Medulla oblongata (tissue), 1 donor: ENCODE measurements at regions not wholly inside any gene's neighbourhood (a gene's known extent, or its start where the extent isn't known, plus 50 kb on each side); places are given as distances from the start of the nearest gene placed in this dataset.
"Not testable (repeated sequence)": the region's sequence is repeated elsewhere in the genome, so short reads cannot be mapped to it uniquely, and the experiment has no call there.

ENCODE experiments used
- DNase-seq: peaks from one replicate; pipeline ENCODE4 v3.0.0-alpha.2; 2015; ENCODE audit errors: extremely low spot score

DNA sequence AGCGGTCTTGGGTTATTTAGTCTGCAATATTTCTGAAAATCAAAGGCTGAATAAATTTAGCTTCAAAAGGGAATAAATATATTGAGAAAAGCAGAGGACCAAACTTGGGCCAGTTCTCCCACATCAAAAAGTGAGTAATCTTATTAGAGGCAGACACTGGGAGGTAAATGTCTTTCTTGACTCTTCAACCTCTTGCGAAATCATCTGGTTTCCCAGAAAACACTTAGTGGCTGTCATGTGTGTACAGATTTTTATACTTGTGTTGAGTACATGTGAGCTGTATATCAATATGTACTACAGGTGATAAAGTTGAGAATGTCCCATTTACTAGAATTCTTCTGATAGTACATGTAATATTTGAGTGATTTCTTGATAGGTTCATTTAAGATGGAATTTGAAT lies 454.9 kb downstream of the PRR16 start:
- DNase-seq = no peak

DNA sequence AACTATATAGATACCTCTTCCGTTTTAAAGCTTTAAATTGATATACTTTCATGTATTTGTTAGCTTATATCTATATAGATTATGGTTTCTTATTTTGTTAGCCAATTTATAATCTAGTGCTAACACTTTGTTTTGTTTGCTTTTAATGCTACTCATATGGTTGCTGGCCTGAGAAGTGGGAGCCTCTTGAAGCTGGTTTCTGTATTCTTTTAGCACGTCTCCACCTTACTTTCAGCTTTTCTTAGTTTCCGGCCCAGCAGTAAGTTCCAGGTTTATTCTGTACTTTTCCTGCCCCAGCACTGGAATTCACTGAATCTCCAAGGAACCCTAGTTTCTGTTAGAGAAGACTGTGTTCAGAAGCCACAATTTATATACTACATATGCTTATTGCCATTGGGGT lies 458.9 kb downstream of the PRR16 start:
- no peak for DNase-seq

DNA sequence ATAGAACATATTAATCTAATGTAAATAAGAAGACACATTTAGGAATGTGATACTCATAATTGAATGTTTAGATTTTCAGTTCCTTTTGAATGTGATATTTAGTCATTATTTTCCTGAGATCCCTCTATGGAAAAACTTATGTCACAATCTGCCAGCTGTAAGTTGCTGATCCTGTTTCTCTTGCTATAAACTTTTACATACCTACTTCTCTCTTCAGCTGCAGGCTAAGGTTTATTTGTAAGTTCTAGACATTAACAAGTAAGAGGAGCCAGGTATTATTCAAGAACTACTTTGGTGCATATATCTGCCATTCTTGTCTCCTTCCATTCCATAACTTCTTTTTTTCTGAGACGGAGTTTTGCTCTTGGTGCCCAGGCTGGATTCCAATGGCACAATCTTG lies 462.4 kb downstream of the PRR16 start:
- DNase-seq = no peak

DNA sequence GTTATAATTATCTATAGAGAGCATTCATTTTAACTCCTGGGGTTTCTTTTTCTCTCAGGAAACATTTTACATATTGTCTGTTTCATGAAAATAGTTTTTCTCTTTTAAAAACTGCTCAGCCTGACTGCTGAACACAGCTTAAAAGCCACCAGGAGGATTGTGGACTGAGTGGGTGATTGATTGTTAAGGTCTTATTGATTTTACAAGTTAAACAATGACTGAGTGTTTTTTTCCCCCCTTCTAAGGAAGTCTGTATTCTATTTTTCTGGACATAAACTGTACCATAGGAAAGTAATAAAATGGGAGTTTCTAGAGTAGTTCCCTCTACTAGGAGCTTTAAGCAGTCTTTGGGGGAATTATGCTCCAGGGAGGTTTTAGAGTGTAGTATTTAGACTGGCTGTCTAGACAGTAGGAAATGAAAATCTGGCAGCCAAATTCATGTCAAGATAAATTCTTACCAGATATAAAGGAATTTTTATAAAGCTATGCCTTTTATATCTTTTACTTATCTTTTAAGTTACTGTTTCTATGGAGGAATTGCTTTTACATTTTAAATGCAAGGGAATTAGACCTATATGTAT lies 463.9 kb downstream of the PRR16 start:
- no peak for DNase-seq

DNA sequence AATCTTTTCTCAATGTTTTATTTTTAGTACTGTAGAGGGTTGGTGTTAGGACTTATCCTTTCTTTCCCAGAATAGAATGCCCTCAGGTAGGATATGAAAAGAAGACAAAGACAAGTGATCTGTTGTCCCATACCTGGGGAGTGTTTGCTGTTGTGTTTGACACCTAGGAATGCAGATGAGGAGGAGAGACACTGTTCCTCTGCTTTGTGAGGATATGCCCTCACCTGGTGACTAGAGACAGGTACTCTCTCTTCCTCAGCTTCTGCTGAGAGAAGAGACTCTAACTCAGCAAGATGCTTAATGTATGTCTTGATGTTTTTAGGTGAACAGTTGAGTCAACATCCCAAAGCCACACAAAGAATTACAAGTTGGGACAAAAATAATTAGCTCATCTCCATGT lies 468.4 kb downstream of the PRR16 start:
- no peak for DNase-seq

DNA sequence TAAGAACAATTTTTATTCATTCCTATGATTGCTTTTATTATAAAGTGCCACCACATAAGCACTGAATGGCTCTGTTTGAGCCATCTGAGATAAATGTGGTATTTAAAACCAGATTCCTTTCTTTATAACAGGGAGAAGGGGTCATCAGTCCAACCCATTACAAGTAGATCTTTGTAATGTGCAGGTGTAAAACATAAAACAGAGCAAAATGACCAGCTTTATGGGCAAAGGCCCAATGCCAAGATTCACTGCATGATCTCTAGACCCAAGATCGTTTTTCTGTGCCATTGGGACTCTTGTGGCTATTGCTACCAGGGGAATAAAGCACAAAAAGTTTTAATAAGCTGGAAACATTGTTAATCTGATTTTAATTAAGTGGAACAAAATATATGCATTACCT lies 469.9 kb downstream of the PRR16 start:
- DNase-seq = no peak

DNA sequence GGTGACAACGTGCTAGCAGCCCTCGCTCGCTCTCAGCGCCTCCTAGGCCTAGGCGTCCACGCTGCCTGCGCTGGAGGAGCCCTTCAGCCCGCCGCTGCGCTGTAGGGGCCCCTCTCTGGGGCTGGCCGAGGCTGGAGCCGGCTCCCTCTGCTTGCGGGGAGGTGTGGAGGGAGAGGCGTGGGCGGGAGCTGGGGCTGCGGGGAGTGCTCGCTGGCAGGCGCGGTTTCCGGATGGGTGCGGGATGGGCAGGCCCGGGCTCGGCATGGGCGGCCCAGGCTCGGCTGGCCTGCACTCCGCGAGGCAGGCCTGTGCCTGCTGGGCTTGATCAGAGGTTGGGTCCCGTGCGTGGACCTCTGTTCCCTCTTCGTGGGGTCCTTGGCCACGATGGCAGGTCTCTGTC lies 472.6 kb downstream of the PRR16 start:
- no peak for DNase-seq

DNA sequence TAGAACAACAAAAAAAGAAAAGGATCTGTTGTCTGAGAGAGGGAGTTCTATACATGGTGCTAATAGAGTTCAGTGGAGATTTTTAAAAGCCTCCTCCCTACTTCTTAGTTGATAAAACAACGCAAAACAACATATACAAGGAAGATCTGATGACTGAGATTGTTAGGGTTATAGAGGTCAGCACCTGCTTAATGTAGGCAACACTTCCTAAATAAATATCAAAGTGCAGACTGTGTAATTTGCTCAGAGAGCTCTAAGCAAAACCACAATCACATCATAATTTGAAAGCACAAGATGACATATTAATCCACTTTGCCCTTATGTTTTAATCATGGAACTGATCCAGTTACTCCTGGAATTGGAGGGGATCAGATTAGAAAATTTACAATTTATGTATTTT lies 474.5 kb downstream of the PRR16 start:
- DNase-seq = no peak

DNA sequence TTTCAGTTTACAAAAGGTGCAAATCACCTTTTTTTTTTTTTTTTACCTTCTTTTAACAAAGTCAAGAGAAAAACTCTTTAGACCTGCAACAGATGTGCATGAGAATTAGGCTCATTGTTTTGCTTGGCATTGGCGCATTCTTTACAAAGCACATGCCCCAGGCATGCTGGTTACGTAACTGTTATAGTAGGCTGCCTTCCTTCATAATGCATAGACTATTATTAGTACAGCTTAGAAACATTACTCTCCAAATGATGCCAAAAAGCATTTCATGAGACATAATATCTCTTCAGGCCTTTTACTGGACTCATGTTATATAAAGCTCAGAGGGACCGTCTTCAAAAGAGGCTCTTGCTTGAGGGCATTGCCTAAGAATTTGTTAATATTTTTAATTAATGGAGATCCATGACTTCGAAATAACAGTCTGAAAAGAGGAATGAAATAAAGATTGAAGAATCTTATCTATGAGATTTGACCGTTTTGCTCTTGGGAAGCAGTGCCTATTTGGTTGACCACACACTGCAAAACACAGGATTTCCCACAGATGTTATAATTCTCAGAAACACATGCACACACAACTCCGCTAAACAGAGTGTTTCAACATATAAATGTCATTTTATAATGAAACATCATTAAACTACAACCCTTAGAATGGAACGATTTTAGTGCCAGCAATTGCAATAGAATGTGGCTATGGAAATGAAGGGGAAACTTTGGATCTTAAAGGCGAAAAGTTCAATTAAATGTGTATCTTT lies 478.7 kb downstream of the PRR16 start:
- no peak for DNase-seq

DNA sequence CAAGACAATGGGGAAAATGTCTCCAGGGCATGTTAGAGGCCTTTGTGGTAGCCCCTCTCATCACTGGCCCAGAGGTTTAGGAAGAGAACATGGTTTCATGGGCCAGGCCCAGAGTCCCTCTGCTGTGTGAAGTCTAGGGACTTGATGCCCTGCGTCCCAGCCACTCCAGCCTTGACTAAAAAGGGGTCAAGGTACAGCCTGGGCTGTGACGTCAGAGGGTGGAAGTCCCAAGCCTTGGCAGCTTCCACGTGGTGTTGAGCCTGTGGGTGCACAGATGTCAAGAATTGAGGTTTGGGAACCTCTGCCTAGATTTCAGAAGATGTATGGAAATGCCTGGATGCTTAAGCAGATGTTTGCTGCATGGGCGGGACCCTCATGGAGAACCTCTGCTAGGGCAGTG lies 485.5 kb downstream of the PRR16 start:
- DNase-seq = not testable (repeated sequence)

DNA sequence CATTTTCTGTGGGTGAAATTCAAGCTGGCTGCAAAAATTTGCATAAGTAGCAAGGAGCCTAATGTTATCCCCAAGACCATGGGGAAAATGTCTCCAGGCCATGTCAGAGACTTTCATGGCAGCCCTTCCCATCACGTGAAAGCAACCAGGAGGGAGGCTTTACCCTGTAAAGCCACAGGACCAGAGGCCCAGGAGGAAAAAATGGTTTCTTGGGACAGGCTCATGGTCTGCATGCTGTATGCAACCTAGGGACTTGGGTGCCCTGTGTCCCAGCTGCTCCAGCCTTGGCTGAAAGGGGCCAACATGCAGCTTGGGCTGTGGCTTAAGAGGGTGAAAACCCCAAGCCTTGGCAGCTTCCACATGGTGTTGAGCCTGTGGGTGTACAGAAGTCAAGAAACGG lies 489.3 kb downstream of the PRR16 start:
- DNase-seq = not testable (repeated sequence)

DNA sequence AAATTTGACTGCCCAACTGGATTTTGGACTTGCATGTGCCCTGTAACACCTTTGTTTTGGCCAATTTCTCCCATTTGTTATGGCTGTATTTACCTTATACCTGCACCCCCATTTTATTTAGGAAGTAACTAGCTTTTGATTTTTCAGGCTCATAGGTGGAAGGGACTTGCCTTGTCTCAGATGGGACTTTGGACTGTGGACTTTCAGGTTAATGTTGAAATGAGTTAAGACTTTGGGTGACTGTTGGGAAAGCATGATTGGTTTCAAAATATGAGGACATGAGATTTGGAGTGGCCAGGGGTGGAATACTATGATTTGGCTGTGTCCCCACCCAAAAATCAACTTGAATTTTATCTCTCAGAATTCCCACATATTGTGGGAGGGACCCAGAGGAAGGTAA lies 490.2 kb downstream of the PRR16 start:
- no peak for DNase-seq

DNA sequence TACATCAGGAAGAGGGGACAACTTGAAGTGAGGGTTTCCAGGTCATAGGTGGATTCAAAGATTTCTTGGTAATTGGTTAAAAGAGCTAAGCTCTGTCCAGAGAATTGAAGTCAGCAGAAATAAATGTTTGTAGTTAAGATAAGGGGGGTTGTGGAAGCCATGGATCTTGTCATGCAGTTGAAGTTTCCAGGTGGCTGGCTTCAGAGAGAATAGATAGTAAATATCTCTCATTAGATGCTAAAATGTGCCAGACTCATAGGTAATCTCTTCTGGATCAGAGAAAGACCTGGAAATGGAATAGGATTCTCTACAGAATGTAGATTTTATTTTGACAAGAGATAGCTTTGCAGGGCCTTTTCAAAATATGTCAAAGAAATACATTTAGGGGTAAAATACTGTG lies 491.7 kb downstream of the PRR16 start:
- no peak for DNase-seq

DNA sequence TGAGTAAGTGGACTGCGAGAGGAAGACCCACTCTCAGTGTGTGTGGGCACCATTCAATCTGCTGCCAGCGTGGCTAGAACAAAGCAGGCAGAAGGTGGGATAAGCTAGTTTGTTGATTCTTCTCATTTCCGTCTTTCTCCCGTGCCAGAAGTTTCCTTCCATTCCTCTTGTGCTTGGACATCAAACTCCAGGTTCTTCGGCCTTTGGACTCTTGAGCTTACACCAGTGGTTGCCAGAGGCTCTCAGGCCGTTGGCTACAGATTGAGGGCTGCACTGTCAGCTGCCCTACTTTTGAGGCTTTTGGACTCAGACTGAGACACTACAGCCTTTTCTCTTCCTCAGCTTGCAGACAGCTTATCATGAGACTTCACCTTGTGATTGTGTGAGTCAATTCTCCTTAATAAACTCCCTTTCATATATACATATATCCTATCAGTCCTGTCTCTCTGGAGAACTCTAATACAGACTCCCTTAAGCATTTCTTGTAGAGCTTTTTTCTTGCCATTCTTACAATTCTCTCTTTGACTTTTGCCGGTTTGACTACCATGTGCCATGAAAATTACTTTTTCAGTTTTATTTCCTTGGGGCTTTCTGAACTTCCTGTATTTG lies 494.9 kb downstream of the PRR16 start:
- DNase-seq = no peak

DNA sequence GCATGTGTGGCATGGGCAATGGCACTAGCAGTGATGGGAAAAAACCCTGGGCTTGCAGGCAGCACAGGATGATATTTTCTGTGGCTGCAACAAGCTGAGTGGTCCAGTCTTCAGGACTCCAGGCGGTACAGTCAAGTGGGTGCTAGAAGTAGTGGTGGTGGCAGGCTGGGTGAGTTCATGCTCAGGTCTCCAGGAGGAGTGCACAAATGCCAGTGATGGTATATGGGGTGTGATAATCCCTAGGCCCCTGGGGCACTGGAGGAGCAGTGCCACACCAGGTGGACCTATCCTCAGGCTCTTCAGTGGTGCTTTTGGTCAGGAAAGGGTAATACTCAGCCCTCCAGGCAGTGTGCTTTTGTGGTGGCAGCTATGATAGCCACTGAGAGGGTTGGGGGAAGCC lies 496.4 kb downstream of the PRR16 start:
- DNase-seq = no peak

DNA sequence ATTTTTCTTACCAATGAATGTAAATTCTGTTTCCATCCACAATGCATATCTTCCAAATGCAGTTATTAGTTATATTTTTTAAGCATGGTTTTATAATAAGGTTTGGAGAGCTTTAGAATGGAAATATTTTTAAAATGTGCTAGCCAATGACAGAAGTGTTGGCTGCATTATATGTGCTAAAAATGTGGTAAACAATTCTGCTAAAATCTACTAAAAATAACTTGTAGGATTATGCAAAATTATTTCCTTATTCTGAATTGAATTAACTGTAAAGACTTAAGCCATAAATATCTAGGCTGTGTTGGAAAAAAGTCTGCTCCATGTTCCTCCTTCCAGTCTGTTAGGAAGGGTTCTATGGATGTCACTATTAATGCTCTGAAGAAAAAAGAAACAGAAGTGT lies 503.3 kb downstream of the PRR16 start:
- DNase-seq = no peak

DNA sequence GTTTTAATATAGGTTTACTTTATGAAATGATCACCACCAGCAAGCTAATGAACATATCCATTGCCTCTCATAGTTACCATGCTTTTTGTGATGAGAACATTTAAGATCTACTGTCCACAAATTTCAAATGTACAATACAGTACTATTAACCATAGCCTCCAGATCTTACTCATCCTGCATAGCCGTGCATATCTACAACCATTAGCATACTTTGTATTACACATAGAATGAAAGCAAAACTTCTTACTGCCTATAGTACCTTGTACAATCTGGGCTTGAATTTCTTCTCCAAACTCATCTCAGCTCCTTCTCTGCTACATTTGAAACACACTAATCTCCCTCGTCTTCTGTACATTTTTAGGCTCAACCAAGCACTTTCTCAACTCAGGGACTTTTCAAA lies 510.6 kb downstream of the PRR16 start:
- no peak for DNase-seq

DNA sequence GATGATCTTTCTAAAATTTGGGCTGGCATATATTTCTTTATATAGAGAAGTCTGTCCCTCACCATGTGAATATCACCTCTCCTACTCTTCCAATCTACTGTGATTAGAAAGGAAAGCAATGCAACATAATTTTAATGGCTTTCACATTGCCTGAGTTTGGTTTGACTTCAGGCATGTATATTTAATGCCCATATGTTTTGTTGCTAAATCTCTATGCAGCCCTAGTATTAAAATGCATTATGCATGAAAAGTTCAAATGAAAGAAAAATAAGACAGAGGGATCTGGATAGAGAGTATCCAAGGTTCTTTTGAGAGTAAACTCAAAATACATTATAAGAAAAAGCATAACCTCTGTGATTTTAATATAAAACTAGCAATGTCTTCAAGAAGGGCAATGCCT lies 518.3 kb downstream of the PRR16 start:
- DNase-seq = no peak

DNA sequence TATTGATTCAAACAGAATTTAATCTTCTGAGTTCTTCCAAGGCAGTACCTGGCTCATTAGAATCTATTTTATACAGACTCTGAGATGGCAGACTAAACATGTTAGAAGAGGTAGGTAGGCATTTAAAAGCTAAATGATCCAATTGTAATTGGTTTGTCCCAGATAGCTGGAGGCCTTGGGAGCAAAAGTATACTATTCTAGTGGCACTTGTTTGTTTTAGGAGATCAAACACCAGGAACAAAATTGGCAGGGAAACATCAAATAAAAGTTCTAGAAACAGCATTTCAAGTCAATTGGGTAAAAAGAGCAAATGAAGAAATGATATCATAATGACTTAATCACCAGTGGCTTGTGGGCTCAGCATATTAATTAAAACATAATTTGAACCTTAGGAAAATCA lies 521.4 kb downstream of the PRR16 start:
- DNase-seq = no peak

DNA sequence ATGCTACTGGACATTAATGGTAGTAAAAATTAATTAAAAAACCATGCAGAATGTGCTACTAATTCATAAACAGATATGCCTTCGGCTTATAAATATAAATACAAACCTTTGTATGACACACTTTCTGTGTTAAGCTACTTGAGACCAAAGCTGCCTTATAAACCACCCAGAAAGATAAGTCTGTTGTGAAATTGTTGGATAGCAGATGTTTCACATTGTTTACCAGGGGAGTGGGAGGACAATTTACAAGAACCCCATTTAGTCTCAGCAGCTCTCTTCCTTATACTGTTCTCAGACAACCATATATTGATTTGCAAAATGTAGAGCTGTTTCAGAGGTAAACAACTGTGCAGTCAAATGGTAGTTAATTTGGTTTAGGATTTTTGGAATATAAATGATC lies 524.4 kb downstream of the PRR16 start:
- DNase-seq = no peak

DNA sequence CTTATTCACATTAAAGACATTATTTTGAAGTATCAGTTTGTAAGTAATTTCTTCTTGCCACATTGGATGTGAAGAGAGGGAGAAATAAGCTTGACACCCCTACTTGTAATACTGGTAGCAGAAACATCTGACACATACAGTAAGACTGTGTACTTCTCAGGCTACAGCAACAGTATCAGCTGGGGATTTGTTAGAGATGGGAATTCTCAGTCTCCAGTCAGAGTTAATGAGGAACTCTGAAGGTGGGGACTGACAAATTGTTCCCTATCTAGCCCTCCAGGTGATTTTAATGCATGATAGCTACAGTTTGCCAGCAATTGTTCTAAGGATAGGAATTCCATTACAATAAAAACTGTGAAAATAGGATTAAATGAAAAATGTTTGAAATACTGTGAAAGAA lies 524.8 kb downstream of the PRR16 start:
- no peak for DNase-seq

DNA sequence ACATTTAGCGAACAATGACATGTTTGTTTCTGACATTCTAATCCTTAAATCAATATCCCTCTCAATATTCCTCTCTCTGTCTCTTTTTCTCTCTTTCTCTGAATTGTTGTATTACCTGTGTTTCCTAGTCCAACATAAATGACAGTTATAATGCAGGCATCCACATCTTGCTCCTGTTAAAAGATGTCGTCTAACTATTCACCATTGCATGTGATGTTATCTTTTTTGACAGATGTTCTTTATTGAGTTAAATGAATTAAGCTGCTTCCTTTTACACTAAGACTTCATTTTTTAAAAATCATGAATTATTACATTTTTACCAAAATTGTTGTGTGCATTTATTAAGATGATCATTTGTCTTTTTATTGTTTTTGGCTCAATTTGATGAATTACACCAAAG lies 527.5 kb downstream of the PRR16 start:
- DNase-seq = no peak

DNA sequence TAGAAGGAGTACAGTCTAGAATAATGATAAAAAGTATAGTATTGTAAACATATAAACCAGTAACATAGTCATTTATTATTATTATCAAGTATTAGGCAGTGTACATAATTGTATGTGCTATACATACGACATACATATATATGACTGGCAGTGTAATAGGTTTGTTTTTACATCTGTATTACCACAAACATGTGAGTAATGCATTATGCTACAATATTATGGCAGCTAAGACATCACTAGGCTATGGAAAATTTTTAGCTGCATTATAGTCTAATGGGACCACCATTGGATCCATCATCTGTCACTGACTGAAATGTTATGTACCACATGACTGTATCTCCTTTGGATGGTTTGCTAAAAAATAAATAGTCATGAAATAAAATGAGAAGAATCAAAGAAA lies 530.0 kb downstream of the PRR16 start:
- DNase-seq = no peak

DNA sequence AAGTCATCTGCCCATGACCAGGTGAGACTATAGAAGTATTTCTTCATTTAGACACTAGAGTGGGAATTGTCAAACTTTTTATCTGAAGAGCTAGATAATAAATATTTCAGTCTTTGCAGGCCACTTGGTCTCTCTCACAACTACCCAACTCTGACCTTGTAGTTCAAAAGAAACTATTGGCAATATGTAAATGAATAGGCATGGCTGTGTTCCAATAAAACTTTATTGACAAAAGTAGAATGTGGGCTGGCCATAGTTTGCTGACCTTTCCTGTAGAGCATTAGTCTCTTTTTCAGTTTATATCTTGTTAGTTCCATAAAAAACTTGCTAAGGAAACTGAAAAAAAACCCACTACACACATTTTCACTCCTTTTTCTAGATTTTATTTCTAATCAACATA lies 535.5 kb downstream of the PRR16 start:
- DNase-seq = no peak
